HG03378 (cell line): ENCODE measurements at regions not wholly inside any gene's neighbourhood (a gene's known extent, or its start where the extent isn't known, plus 50 kb on each side); places are given as distances from the start of the nearest gene placed in this dataset.
"Not testable (repeated sequence)": the region's sequence is repeated elsewhere in the genome, so short reads cannot be mapped to it uniquely, and the experiment has no call there.

Experiments used
- ATAC-seq: cut with Tn5 transposase; IDR thresholded peaks from one replicate; pipeline ENCODE4 v1.9.1; 2021; ENCODE audit warnings: mild to moderate bottlenecking, moderate library complexity; ENCODE audit not compliant: unreplicated experiment

DNA sequence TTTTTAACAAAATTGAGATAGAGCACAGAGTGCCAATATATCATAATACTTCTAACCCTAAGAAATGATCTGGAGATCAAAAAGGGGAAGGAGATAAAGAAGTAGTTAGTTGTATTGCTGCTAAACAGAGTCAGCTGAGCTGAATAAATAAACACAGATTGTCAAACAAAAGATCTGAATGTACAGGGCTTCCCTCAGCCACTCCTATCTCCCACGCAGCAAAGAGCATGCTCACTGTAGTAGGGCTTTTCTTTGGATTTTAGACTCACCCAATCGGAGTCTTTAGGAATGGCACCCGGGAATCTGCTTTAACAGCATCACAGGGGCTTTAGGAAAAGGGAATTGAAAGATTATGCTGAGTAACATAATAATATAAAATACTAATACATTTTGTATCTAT lies 222.2 kb upstream of the STXBP5 start:
- ATAC-seq, result no peak

DNA sequence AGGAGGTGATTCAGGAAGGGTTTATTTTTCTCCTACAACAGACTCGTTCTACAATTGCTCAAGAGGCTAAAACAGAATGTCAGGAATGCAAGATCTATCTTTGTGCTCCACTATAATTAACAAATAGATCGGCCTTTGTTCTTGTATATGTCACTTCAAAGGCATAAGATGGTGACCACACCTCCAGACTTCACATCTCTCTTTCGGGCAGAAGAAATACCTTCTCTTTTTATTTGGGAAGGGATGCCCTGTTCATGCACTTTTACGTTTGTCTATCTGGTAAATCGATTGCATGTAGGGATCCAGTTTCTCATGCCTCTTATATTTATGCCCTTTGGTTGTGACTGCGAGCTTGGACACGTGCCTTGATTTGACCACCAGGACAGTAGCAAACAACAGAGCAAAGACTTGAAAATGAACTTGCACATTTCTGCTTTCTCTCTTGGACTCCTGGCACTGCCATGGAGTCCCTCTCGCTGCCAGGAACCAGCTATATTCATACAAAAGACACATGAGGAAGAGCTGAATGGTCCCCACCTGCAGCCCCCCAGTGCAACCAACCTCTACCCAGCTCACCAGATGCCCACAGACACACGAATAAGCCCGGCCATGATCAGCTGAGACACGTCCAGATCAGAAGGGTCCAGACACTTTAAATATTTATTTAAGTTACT lies 219.8 kb upstream of the STXBP5 start:
- no peak for ATAC-seq

- no peak for ATAC-seq
Observed at GRCh38 chr6:146985111-146985510, 219.1 kb upstream of the STXBP5 start.

DNA sequence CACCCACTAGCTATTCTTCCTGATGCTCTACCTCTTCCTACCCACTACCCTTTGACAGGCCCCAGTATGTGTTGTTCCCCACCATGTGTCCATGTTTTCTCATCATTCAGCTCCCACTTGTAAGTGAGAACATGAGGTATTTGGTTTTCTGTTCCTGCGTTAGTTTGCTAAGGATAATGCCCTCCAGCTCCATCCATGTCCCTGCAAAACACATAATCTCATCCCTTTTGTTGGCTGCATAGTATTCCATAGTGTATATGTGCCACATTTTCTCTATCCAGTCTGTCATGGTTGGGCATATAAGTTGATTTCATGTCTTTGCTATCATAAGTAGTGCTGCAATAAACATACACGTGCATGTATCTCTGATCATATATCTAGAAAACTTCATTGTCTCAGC lies 218.3 kb upstream of the STXBP5 start:
- ATAC-seq, result no peak

GRCh38 chr6:146987938-146988337 lies 216.3 kb upstream of the STXBP5 start:
- not testable (repeated sequence) for ATAC-seq

GRCh38 chr6:146989860-146990259 lies 214.4 kb upstream of the STXBP5 start:
- ATAC-seq, result no peak

- no peak for ATAC-seq
Observed at GRCh38 chr6:146990284-146990683, 213.9 kb upstream of the STXBP5 start.

GRCh38 chr6:146990821-146991798 lies 213.1 kb upstream of the STXBP5 start:
- no peak for ATAC-seq

DNA sequence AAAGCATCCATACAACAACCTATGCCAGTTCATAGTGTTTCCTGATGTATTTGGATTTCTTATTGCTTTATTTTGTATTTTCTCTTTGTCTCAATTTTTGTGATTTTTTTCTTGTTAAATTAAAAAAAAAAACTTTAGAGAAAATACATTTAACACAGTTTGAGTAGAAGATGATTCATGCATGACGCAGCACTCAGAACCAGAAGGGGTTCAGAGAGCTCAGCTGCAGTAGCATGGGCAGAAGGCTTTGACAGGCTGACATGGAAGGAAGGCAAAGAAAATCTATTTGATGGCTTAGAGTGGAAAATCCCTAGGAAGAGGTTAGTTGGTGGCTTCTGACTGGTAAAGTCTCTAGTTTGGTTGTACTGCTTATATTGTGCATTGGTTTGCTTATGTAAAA lies 207.2 kb upstream of the STXBP5 start:
- no peak for ATAC-seq

GRCh38 chr6:146999766-147000165 lies 204.5 kb upstream of the STXBP5 start:
- no peak for ATAC-seq

- ATAC-seq, result no peak
Observed at GRCh38 chr6:147000545-147001488, 203.4 kb upstream of the STXBP5 start.

DNA sequence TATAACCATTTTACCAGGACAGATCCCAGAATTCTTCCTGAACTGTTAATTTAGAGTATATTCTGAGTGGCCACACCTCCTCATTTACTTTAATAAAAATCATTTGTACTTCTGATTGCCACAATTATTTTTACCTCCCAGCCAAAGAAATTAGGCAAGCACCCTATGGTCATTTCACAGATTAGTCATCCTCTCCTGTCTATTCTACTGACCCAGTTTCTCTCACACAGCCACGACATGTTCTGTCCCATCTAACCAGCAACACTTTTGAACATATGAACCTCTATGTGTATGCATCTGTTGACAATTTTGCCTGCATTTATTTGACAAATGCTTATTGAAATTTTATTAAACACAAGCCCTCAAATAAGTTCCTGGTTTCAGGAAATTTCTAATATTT lies 202.6 kb upstream of the STXBP5 start:
- ATAC-seq, result no peak

GRCh38 chr6:147003186-147003585 lies 201.0 kb upstream of the STXBP5 start:
- ATAC-seq, result no peak

GRCh38 chr6:147005499-147005898 lies 198.7 kb upstream of the STXBP5 start:
- ATAC-seq, result no peak

DNA sequence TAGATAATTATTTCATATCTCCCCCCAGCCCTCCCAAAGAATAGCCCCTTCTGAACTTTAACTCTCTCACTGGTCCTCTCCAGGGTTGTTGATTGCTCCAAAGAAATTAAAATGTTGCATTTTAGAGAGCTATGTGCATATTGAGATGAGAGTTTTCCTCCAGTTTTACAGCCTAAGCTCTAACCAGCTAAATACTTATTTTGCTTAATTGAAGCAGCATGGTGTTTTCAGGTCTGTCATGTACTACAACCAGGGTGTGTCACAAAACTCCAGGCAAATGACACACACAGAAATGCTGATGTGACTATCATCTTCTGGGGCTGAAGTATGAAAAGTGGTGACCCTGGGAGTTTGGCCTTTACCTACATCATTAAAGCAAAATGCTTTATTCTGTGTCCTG lies 196.8 kb upstream of the STXBP5 start:
- ATAC-seq, result no peak

DNA sequence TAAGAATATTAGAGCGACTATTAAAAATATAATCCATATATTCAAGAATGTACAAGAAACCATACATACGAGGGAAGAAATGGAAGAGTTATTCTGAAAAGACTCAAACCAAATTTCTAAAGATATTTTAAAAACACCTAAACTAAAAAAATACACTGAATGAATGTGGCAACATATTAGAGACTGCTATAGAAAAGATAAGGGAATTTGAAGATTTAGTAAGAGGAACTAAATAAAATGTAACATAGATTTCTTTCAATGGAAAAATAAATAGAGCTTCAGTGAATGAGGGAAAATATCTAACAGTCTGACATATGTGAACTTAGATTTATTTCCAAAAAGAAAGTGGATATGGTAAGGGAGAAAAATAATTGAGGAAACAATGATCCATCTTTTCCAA lies 194.9 kb upstream of the STXBP5 start:
- no peak for ATAC-seq

GRCh38 chr6:147015674-147016073 lies 188.5 kb upstream of the STXBP5 start:
- no peak for ATAC-seq

- ATAC-seq, result no peak
Observed at GRCh38 chr6:147016440-147016839, 187.8 kb upstream of the STXBP5 start.

DNA sequence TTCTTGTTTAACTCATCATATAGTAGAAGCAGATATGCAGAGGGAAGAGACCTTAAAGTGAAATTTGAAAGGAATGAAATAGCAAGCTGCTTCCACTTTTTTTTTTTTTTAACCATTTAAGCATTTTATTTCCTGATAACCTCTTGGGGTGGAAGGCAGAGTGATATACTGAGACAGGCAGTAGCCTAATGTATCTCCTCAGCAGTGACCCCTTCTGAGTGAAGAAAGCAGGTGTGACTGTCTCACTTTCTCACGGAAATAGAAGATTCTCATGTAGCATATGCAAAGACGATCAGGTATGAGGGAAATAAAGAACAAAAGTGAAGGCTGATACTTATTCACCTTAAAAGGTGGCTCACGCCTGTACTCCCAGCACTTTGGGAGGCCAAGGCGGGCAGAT lies 187.1 kb upstream of the STXBP5 start:
- no peak for ATAC-seq

GRCh38 chr6:147019001-147019400 lies 185.2 kb upstream of the STXBP5 start:
- no peak for ATAC-seq

DNA sequence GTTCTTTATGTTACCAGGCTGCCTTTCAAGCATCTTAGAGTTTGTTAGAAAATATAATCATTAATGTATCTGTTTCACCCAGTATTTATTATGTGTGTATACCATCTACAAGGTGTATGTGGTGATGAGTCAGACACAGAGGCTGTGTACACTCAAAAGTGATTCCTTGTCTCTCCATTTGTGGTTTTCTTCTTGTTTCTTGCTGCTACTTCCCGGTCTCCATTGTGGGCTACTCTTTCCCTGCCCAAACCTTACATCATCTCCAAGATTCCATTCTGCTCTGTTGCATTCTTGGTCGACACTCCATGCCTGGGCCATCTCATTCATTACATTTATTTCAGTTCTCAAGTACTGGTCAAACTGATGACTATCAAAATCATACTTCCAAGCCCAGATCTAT lies 182.2 kb upstream of the STXBP5 start:
- no peak for ATAC-seq
